ENCODE measurements at regions not wholly inside any gene's neighbourhood (a gene's known extent, or its start where the extent isn't known, plus 50 kb on each side); places are given as distances from the start of the nearest gene placed in this dataset.

GRCh38 chr22:48478124-48478523 lies 1349.5 kb downstream of the BRD1 start:
- no peak for DNase-seq (ENCODE audit: low read depth in 2 of 3, low spot score in 2 of 3)

- DNase-seq (ENCODE audit: low read depth in 2 of 3, low spot score in 2 of 3) = no peak
These were observed 1350.5 kb downstream of the BRD1 start for GRCh38 chr22:48477031-48477721.

- no peak for DNase-seq (ENCODE audit: low read depth in 2 of 3, low spot score in 2 of 3)
These were observed 1351.1 kb downstream of the BRD1 start for GRCh38 chr22:48476577-48476976.

DNA sequence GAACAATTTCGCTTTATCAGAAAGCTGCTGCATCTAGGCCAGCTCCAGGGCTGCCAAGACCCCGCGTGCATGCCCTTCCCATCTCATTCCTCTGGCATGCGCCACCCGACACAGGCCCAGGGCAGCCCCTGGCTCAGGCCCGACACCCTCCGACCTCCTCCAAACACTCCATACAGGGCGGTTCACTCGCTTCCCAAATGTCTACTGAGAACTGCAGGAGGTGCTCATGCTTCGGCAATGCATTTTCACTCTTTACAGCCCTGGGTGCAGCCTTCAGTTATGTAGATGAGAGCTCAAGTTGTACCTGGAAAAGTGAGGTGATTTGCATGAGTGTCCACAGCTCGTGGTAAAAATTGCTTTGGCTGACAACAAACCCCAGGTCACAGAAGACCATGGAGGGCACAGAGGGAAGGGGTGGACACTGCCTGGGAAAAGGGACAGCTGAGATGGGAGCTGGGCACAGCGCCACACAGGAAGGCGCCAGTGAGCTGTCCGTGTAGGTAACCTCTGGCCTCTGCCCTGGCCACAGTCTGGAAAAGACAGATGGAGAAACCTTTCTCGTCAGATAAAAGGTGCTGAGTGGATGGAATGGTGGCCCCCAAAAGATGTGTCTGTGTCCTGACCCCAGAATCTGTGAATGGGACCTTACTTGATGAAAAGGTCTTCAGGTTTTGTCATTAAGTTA lies 1351.9 kb downstream of the BRD1 start:
- DNase-seq (ENCODE audit: low read depth in 2 of 3, low spot score in 2 of 3) = no peak

- DNase-seq (ENCODE audit: low read depth in 2 of 3, low spot score in 2 of 3) = no peak
These were observed 1352.8 kb downstream of the BRD1 start for GRCh38 chr22:48474881-48475280.

- DNase-seq (ENCODE audit: low read depth in 2 of 3, low spot score in 2 of 3) = no peak
These were observed 1354.5 kb downstream of the BRD1 start for GRCh38 chr22:48473202-48473601.

DNA sequence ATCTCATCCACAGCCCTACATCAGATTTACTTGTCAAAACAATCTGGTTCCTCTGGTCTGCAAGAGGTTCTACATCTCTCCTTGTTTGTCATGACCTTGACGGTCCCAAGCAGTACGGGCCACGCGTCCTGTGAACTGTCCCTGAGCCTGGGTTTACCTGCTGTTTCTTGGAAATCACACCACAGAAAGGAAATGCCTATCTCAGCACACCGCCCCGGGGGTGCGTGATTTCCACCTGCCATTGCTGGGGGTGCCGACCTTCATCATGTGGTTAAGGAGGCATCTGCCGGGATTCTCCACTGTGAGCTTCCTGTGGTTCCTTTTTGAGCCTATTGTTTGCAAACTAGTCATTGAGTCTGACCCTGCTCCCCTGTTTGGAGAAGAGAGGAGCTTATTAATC lies 1363.4 kb downstream of the BRD1 start:
- DNase-seq (ENCODE audit: low read depth in 2 of 3, low spot score in 2 of 3) = no peak

GRCh38 chr22:48459859-48460823 lies 1367.5 kb downstream of the BRD1 start:
- DNase-seq (ENCODE audit: low read depth in 2 of 3, low spot score in 2 of 3) = no peak

DNA sequence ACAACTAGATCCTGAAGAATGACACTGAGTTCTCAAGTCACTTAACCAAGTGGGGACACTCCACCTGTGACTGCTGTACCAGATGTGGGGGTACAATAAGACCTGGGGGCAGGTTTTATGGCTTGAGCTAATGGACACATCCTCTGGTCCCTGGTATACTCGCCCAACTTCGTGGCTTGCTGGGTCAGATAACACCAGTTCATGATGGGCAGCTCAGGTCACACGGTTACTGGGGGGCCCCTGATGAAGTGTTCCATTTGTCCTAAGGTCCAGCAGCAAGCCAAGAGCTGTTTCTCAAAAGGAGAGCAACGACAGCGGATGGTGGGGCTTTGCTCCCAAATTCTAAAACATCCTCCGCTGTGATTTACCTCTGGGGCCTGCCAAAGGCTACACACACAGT lies 1368.4 kb downstream of the BRD1 start:
- DNase-seq (ENCODE audit: low read depth in 2 of 3, low spot score in 2 of 3) = no peak

- DNase-seq (ENCODE audit: low read depth in 2 of 3, low spot score in 2 of 3) = no peak
These were observed 1371.2 kb downstream of the BRD1 start for GRCh38 chr22:48456449-48456848.

GRCh38 chr22:48453751-48454485 lies 1373.8 kb downstream of the BRD1 start:
- DNase-seq (ENCODE audit: low read depth in 2 of 3, low spot score in 2 of 3) = no peak

- no peak for DNase-seq (ENCODE audit: low read depth in 2 of 3, low spot score in 2 of 3)
These were observed 1374.5 kb downstream of the BRD1 start for GRCh38 chr22:48453171-48453570.

- DNase-seq (ENCODE audit: low read depth in 2 of 3, low spot score in 2 of 3) = no peak
These were observed 1374.9 kb downstream of the BRD1 start for GRCh38 chr22:48452766-48453165.

GRCh38 chr22:48451891-48452290 lies 1375.8 kb downstream of the BRD1 start:
- no peak for DNase-seq (ENCODE audit: low read depth in 2 of 3, low spot score in 2 of 3)

GRCh38 chr22:48450188-48450825 lies 1377.4 kb downstream of the BRD1 start:
- no peak for DNase-seq (ENCODE audit: low read depth in 2 of 3, low spot score in 2 of 3)

- no peak for DNase-seq (ENCODE audit: low read depth in 2 of 3, low spot score in 2 of 3)
These were observed 1378.0 kb downstream of the BRD1 start for GRCh38 chr22:48449466-48450187.

DNA sequence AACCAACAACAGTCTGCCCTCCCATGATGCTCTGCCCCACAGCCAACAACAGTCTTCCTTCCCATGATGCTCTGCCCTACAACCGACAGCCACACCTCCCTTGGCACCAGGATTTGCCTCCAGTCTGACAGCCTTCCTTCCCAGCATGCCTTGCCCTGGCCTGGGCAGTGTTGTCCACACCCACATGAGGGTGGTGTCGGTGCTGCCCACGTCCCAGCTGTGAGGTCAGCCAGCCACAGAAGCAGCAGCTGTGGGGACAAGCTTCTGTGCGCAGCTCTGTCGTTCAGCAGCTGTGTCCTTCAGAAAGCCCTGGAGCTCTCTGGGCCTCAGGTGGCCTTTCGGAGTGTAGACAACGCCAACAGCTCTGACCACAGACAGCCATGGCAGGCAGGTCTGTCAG lies 1378.9 kb downstream of the BRD1 start:
- DNase-seq (ENCODE audit: low read depth in 2 of 3, low spot score in 2 of 3) = no peak

GRCh38 chr22:48445113-48445827 lies 1382.4 kb downstream of the BRD1 start:
- DNase-seq (ENCODE audit: low read depth in 2 of 3, low spot score in 2 of 3) = no peak

Measured in activated CD8-positive, alpha-beta memory T cell treated with anti-CD3 and anti-CD28 coated beads for 48 hours (primary cell).